Lower lobe of right lung (tissue), 2 donors: ENCODE measurements at regions not wholly inside any gene's neighbourhood (a gene's known extent, or its start where the extent isn't known, plus 50 kb on each side); places are given as distances from the start of the nearest gene placed in this dataset.
"Not testable (repeated sequence)": the region's sequence is repeated elsewhere in the genome, so short reads cannot be mapped to it uniquely, and the experiment has no call there.

ENCODE experiments used
- ATAC-seq, 2 donors: fragments of 200-7000 bp; cut with Tn5 transposase; one replicate each; pipeline ENCODE4 v1.9.1; 2020 to 2022; ENCODE audit warnings: mild to moderate bottlenecking in 2 of 2, moderate library complexity in 2 of 2
- DNase-seq: peaks from one replicate; pipeline ENCODE4 v3.0.0-alpha.2; 2020
- H3K27ac ChIP-seq: fragments of 200-600 bp; one replicate; pipeline ENCODE4 v1.8.0; 2022
- H3K27me3 ChIP-seq: fragments of 200-600 bp; one replicate; pipeline ENCODE4 v1.8.0; 2022; ENCODE audit warnings: low read depth
- H3K36me3 ChIP-seq: fragments of 200-600 bp; one replicate; pipeline ENCODE4 v1.8.0; 2022; ENCODE audit warnings: mild to moderate bottlenecking
- H3K4me1 ChIP-seq: fragments of 200-600 bp; one replicate; pipeline ENCODE4 v1.8.0; 2022
- H3K4me3 ChIP-seq: fragments of 200-600 bp; one replicate; pipeline ENCODE4 v1.8.0; 2022; ENCODE audit warnings: mild to moderate bottlenecking
- H3K9me3 ChIP-seq: fragments of 200-600 bp; one replicate; pipeline ENCODE4 v1.8.0; 2022
- CTCF ChIP-seq: fragments of 200-600 bp; IDR thresholded peaks from one replicate; pipeline ENCODE4 v1.8.0; 2022; ENCODE audit warnings: antibody characterized with exemption, mild to moderate bottlenecking
- intact Hi-C: fragments of 100-400 bp; cut with DNase I; formaldehyde crosslinking; loops from one replicate; pipeline ENCODE4 v1.11.0; 2022
- donor health status: DM: no; HTN: yes; CAD: no; lungs with severe emphysema.

DNA sequence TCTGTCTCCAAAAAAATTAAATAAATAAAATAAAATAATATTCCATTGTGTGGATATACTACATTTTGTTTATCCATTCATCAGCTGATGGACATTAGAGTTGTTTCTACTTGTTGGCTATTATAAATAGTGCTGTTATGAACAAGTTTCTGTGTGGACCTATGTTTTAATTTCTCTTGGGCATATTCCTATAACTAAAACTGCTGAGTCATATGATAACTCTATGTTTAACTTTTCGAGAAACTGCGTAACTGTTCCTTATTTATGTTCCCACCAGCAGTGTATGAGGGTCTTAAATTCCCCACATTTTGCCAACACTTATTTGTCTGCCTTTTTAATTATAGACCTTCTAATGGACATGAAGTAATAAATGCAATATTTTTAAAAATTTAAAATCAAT is 80.0 kb upstream of the XIST start:
- no peak for TF ChIP-seq CTCF
- no peak overlapping the region for H3K27ac ChIP-seq
- no peaks in the 10 kb centered on the region for H3K36me3 ChIP-seq
- no peaks in the 10 kb centered on the region for H3K4me1 ChIP-seq
- intact Hi-C loops, result no loop called here
- no peak overlapping the region for H3K4me3 ChIP-seq
- no peak for ATAC-seq
- H3K9me3 ChIP-seq, result no peaks in the 10 kb centered on the region
- H3K27me3 ChIP-seq, result no peaks in the 10 kb centered on the region
- no peak for DNase-seq

DNA sequence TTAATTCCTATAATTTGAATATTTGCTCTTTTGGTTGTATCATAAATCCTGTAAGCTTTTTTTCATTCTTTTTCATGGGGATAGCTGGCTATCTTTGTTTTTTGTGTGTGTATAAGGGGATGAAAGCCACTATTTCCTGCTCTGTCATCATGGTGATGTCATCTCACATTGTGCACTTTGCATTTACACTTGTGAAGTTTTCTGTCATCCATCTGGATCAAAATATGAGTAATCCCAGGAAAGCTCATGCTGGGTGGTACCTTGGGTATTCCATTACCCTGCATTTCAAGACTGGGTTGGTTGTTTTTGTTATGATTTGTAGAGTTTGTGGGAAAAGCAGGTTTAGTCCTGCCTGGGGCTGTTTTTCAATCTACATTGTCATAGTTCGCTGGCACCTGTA is 77.8 kb upstream of the XIST start:
- no peaks in the 10 kb centered on the region for H3K27me3 ChIP-seq
- no peak for TF ChIP-seq CTCF
- H3K27ac ChIP-seq, result no peak overlapping the region
- no peak overlapping the region for H3K4me3 ChIP-seq
- H3K9me3 ChIP-seq, result no peaks in the 10 kb centered on the region
- intact Hi-C loops, result no loop called here
- H3K4me1 ChIP-seq, result no peaks in the 10 kb centered on the region
- no peak for ATAC-seq
- DNase-seq, result no peak
- no peaks in the 10 kb centered on the region for H3K36me3 ChIP-seq

- no peak for ATAC-seq
Measured at GRCh38 chrX:73922856-73923455, 70.4 kb upstream of the XIST start.

DNA sequence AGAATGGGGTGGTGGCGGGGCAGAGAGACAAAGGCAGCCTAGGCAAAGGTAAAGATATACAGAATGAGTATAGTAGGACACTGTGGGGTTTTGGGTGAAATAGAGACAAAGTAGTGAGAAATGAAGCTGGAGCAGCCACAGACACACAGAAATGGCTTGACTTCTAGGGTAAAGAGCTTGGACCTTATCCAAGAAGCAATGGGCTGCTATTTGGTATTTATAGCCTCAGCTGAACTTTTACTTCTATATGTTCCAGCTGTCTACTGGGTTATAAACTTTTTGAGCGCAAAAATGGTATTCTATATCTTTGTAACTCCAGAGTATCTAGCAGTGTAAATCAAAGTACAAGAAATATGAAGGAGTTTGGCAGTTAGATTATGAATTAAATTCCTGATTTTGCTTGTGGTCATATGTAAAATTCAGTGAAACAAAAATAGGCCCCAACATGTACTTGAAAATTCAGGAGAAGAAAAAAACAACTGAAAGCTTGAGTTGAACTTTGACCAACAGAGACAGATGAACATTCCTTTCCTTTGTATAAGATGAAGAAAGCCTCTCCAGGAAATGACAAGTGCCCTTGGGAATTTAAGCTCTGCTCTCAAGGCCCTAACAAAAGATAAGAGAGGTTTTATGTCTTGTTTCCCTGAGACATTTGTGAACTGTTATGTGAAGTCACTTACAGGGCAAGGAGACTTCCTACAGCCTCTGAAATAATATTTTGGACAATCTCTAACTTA is 64.6 kb upstream of the XIST start:
- H3K4me3 ChIP-seq, result no peak overlapping the region
- H3K27me3 ChIP-seq, result no peaks in the 10 kb centered on the region
- no peaks in the 10 kb centered on the region for H3K36me3 ChIP-seq
- H3K9me3 ChIP-seq, result no peaks in the 10 kb centered on the region
- DNase-seq (no peak), ATAC-seq (no peak)
- intact Hi-C loops, result no loop called here
- TF ChIP-seq CTCF, result no peak
- H3K27ac ChIP-seq, result no peak overlapping the region
- H3K4me1 ChIP-seq, result no peaks in the 10 kb centered on the region

More at GRCh38 chrX:73922856-73923455, 70.4 kb upstream of the XIST start:
- Histone ChIP-seq H3K9me3 (no peaks in the 10 kb centered on the region), H3K4me1 (no peaks in the 10 kb centered on the region), H3K36me3 (no peaks in the 10 kb centered on the region), H3K27me3 (no peaks in the 10 kb centered on the region), H3K27ac (no peak overlapping the region), H3K4me3 (no peak overlapping the region)
- no peak for DNase-seq
- no peak for TF ChIP-seq CTCF
- intact Hi-C loops, result no loop called here

DNA sequence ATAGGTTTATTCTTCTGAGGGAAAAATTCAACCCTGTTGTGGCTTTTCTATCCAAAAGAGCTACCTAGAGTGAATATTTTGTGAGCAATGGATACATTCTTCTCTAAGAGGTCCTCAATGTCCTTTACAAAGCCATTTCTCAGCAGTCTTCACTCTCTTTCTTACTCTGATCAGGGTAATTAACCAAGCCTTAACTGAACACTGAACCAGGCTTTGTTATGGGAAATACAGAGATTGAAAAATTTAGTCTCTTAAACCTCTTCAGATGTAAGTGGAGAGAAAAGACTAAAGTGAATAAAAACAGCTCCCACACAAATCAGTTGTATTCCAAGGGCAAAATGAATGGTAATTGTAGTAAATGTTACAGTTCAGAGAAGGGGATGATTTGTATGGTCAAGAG is 64.0 kb upstream of the XIST start:
- intact Hi-C loops, result no loop called here
- no peak overlapping the region for H3K27ac ChIP-seq
- no peak overlapping the region for H3K4me3 ChIP-seq
- no peaks in the 10 kb centered on the region for H3K27me3 ChIP-seq
- ATAC-seq (no peak), DNase-seq (no peak)
- no peak for TF ChIP-seq CTCF
- no peaks in the 10 kb centered on the region for H3K36me3 ChIP-seq
- no peaks in the 10 kb centered on the region for H3K4me1 ChIP-seq
- H3K9me3 ChIP-seq, result no peaks in the 10 kb centered on the region

DNA sequence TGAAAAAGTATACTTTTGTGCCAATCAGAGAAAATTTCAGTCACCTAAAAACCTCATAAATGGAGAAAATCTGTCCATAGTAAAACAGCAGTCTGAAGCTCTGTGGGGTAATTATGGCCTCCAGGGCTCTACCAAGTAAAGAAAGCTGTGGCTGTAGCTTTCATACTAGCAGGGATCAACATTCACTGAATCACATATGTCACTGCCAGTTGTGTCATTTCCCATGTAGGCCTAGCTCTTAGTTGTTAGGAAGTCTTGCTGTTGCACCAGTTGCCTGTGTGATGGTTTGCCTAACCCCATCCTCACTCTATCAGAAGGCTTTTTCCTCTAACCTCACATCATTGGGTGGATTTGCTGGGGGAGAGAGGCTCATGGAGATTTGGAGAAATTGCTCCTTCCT is 62.3 kb upstream of the XIST start:
- ATAC-seq, H3K27me3 ChIP-seq, H3K9me3 ChIP-seq, H3K27ac ChIP-seq, H3K36me3 ChIP-seq, intact Hi-C loops, H3K4me1 ChIP-seq, H3K4me3 ChIP-seq, DNase-seq: not testable (repeated sequence)
